IPS-20b (cell line): ENCODE measurements at regions not wholly inside any gene's neighbourhood (a gene's known extent, or its start where the extent isn't known, plus 50 kb on each side); places are given as distances from the start of the nearest gene placed in this dataset.

Source experiments
- H3K27ac ChIP-seq: one replicate; pipeline ENCODE4 v1.5.1; 2013; ENCODE audit warnings: low read length
- H3K27me3 ChIP-seq: 2 replicates; pipeline ENCODE4 v1.6.1; 2013; ENCODE audit warnings: mild to moderate bottlenecking, low read length, inconsistent platforms; ENCODE audit not compliant: insufficient read depth
- H3K36me3 ChIP-seq: 2 replicates; pipeline ENCODE4 v1.6.1; 2013; ENCODE audit warnings: low read depth, mild to moderate bottlenecking, inconsistent platforms, low read length, moderate library complexity; ENCODE audit not compliant: insufficient read depth
- H3K4me1 ChIP-seq: 2 replicates; pipeline ENCODE4 v1.6.1; 2013; ENCODE audit warnings: mild to moderate bottlenecking, control low read depth, inconsistent platforms, low read length, moderate library complexity; ENCODE audit not compliant: insufficient read depth
- H3K4me3 ChIP-seq: 2 replicates; pipeline ENCODE4 v1.5.1; 2013; ENCODE audit warnings: mild to moderate bottlenecking, low read length, inconsistent platforms
- H3K9ac ChIP-seq: 2 replicates; pipeline ENCODE4 v1.6.1; 2013; ENCODE audit warnings: low read depth, mild to moderate bottlenecking, inconsistent platforms, low read length, moderate library complexity
- H3K9me3 ChIP-seq: 2 replicates; pipeline ENCODE4 v1.6.1; 2013; ENCODE audit warnings: mild to moderate bottlenecking, low read depth, low read length, inconsistent platforms; ENCODE audit not compliant: insufficient read depth

DNA sequence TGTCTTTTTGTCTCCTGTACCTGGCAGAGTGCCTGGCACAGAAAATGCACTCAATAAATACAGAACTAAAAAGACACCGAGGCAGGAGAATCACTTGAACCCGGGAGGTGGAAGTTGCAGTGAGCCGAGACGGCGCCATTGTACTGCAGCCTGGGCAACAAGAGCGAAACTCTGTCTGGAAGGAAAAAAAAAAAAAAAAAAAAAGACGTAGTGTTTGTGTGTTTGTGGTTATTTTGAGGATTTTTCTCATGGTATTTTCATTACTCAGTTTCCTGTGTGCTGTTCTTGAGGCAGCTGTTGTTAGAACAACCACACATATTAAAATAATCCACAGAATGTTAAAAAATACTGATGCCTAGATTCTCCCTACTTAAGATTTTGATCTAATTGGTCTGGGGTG is 519.2 kb upstream of the SPHKAP start:
- Histone ChIP-seq H3K4me3 (no peak overlapping the region), H3K27me3 (no peaks in the 10 kb centered on the region), H3K9me3 (no peaks in the 10 kb centered on the region), H3K4me1 (no peaks in the 10 kb centered on the region), H3K9ac (no peak overlapping the region), H3K27ac (no peak overlapping the region), H3K36me3 (no peaks in the 10 kb centered on the region)

DNA sequence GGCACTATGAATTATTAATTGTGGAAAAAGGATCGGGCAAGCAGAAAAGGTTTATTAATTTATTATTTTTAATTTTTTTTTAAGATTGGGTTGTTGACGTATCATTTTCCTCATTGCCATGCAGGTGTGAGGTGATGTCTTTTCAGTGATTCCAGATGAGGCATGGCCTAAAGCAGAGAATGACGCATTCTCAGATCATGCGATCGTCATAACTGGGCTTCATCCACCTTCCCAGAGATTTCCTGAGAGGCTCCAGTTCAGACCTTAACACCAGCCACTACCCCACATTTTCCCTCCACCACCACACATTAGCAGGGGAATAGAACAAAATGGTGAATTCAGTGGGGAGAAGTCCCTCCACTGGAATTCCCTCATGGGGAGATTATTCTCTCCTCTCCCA is 518.4 kb upstream of the SPHKAP start:
- H3K4me1 ChIP-seq: no peaks in the 10 kb centered on the region
- no peak overlapping the region for H3K27ac ChIP-seq
- no peak overlapping the region for H3K4me3 ChIP-seq
- H3K27me3 ChIP-seq: no peaks in the 10 kb centered on the region
- H3K9ac ChIP-seq: no peak overlapping the region
- no peaks in the 10 kb centered on the region for H3K36me3 ChIP-seq
- no peaks in the 10 kb centered on the region for H3K9me3 ChIP-seq

DNA sequence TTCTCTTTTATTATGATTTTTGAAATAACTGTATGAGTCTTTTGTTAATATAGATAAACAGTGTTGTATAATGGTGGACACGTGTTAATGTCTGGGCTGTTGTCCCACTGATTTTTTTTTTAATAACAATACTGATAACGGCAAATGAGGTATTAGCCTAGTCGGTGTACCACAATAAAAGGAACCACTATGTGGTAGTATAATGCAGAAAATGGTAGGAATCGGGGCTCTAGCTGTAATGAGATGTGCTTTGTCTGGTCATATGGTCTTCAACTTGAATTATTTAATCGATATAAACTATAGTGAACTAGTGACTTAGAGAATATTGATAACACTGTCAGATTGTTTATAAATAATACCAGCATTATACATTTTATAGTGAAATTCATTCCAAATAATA is 517.9 kb upstream of the SPHKAP start:
- Histone ChIP-seq H3K4me1 (no peaks in the 10 kb centered on the region), H3K27ac (no peak overlapping the region), H3K9ac (no peak overlapping the region), H3K27me3 (no peaks in the 10 kb centered on the region), H3K9me3 (no peaks in the 10 kb centered on the region), H3K36me3 (no peaks in the 10 kb centered on the region), H3K4me3 (no peak overlapping the region)

DNA sequence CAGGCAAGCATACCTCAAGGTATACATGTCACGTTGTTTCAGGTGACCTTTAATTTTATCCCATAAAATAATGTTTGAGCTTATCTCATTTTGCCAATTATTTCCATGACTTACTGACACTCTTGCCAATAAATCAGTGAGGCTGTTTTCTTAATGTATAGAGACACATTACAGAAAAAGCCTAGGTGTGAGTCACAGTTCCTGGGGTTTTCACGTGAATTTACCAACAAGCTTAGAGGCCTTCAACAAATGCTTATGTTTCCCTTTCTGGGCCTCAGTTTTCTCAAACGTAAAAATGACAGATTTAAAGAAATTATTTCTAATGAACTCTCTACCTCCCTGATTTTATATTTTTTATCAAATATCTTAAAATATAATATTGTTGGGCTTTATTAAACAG is 517.5 kb upstream of the SPHKAP start:
- Histone ChIP-seq H3K27me3 (no peaks in the 10 kb centered on the region), H3K9ac (no peak overlapping the region), H3K9me3 (no peaks in the 10 kb centered on the region), H3K4me1 (no peaks in the 10 kb centered on the region), H3K4me3 (no peak overlapping the region), H3K36me3 (no peaks in the 10 kb centered on the region), H3K27ac (no peak overlapping the region)

DNA sequence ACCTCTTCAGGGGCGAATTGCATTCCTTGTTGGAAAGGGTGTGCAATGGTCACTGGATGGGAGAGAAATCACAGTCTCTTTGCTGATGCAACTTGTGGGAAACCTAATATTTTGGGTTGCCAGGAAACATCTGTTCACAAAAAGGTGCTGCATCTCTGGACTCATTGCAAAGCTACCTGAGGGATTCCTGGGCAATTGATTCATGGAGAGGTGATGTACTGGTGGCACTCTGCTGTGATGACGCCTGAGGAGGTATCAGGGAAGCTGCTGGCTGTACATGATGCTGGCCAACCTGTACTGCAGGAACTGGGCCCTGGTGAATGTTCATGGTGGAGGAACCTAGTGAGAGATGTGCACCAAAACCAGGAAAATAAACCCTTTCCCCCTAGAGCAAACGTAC is 516.0 kb upstream of the SPHKAP start:
- H3K4me1 ChIP-seq: no peaks in the 10 kb centered on the region
- no peaks in the 10 kb centered on the region for H3K9me3 ChIP-seq
- no peaks in the 10 kb centered on the region for H3K36me3 ChIP-seq
- no peak overlapping the region for H3K27ac ChIP-seq
- no peak overlapping the region for H3K4me3 ChIP-seq
- no peak overlapping the region for H3K9ac ChIP-seq
- no peaks in the 10 kb centered on the region for H3K27me3 ChIP-seq

DNA sequence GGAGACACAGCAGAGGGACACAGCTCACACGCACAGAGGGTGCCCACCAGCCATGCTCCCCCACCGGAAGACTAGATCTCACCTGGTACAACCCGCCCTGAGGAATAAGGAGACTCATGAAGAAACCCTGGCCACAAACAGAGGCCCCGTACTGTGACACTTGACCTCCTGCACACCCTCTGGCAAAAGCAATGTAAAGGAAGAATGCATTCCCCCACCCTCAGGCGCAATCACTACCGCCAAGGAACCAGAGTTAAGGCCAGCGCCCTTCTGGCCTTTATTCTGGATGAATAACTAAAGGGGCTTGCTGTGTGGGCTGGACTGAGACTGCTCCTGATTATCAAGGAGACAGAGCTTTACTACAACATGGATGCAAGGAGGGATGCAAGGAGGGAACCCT is 509.2 kb upstream of the SPHKAP start:
- no peak overlapping the region for H3K4me3 ChIP-seq
- no peak overlapping the region for H3K9ac ChIP-seq
- H3K27ac ChIP-seq: no peak overlapping the region
- H3K9me3 ChIP-seq: no peaks in the 10 kb centered on the region
- H3K27me3 ChIP-seq: no peaks in the 10 kb centered on the region
- H3K4me1 ChIP-seq: peaks cover 4% of the 10 kb centered on the region; the same call in 1 of the 2 replicates
- H3K36me3 ChIP-seq: no peaks in the 10 kb centered on the region

DNA sequence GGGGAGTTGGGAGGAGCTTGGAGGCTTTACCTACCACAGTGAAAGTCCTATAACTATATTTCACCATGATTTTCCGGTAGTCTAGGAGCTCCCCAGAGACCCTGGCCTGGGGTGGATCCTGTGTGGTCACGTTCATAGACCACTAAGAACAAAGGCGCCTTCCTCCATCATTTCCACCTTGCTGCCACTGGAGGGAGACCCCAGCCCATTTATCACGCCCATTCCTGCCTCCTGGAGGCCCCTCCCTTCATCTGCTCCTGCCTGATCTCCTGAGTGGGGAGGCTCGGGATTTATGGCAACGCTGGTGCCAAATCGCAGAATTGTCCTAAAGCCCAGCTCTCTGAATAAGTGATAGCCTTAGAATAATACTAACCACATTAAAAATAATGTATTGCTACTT is 507.6 kb upstream of the SPHKAP start:
- Histone ChIP-seq H3K27me3 (no peaks in the 10 kb centered on the region), H3K4me3 (no peak overlapping the region), H3K36me3 (no peaks in the 10 kb centered on the region), H3K4me1 (peaks cover 4% of the 10 kb centered on the region; the same call in 1 of the 2 replicates), H3K9me3 (no peaks in the 10 kb centered on the region), H3K9ac (no peak overlapping the region), H3K27ac (no peak overlapping the region)

DNA sequence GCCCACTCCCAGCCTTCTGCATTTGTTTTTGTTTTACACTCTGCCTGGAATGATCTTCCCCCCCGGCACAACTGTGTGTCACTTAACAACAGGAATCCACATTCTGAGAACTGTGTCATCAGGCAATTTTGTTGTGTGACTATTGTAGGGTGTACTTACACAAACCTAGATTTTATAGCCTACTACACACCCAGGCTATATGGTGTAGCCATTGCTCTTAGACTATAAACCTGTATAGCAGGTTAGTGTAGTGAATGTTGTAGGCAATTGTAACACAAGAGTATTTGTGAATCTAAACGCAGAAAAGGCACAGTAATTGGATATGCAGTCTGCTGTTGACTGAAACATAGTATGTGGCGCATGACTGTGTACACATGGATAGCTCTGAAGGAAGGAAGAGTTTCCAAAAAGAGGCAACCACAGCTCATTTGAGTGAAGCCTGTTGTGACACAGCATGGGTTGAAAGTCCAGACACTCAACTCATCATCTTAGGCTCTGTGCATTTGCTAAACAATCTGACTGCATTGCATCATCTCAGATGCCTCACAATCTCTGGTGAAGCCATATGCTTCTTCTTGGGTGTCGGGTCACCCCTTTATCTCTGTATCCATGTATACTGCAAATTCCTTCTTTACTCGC is 506.6 kb upstream of the SPHKAP start:
- Histone ChIP-seq H3K27me3 (no peaks in the 10 kb centered on the region), H3K4me3 (no peak overlapping the region), H3K27ac (no peak overlapping the region), H3K36me3 (no peaks in the 10 kb centered on the region), H3K9ac (no peak overlapping the region), H3K4me1 (peaks cover 4% of the 10 kb centered on the region; the same call in 1 of the 2 replicates), H3K9me3 (no peaks in the 10 kb centered on the region)

DNA sequence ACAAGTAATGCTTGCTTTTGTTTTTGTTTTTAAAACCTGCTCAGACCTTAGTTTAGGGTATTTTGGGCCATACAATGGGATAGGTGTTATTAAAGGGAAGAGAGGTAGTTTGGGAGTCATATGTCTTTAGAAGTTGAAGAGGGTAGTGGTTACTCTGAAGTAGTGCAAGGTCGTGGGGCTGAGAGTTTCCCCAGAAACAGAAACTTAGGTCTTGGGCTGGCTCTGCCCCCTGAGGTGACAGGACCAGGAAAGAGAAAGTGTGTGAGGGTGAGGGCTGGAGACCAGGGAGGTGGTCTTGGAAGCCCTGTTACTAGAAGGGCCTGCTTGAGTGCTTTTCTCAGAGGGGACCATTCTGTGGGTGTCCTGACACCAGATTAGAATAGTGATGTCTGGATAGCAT is 500.5 kb upstream of the SPHKAP start:
- Histone ChIP-seq H3K27me3 (no peaks in the 10 kb centered on the region), H3K9ac (no peak overlapping the region), H3K4me3 (no peak overlapping the region), H3K36me3 (no peaks in the 10 kb centered on the region), H3K9me3 (no peaks in the 10 kb centered on the region), H3K4me1 (no peaks in the 10 kb centered on the region), H3K27ac (no peak overlapping the region)

DNA sequence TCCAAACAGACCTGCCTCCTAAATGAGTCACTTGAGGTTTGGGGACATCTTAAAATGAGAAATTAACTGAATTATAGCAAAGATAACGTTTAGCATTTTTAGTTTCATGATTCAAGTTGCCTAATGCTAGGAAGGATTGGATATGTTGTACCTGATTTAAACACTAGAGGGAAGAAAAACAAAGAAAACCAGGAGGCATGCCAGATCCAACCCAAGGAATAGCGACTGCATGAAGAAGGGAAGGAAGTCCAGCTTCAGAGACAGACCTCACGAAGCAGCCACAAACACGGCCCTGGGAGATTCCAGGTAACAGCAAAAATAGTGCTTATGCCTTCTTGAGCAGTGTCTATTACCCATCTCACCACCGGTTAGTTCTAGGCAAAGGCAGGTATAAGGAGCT is 499.9 kb upstream of the SPHKAP start:
- no peak overlapping the region for H3K4me3 ChIP-seq
- H3K9ac ChIP-seq: no peak overlapping the region
- H3K9me3 ChIP-seq: no peaks in the 10 kb centered on the region
- no peak overlapping the region for H3K27ac ChIP-seq
- no peaks in the 10 kb centered on the region for H3K27me3 ChIP-seq
- no peaks in the 10 kb centered on the region for H3K36me3 ChIP-seq
- H3K4me1 ChIP-seq: no peaks in the 10 kb centered on the region

DNA sequence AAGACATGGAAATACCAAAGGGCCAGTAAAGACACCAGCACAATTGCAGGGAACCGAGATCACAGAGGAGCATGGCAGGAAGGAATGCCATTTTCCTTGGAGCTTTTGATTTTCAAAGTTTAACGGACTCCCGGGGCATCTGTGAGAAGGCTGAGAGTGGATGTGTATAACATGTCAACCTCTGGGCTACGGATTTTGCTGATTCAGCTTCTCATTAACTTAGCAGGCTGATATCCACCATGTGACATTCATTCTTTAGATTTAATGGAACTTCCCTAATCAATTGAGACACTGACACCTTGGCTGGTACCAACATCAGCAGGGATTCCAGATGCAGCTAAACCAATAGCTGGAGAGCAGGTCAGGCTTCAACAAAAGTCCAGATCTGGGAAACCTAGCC is 496.6 kb upstream of the SPHKAP start:
- no peaks in the 10 kb centered on the region for H3K27me3 ChIP-seq
- H3K27ac ChIP-seq: no peak overlapping the region
- no peaks in the 10 kb centered on the region for H3K4me1 ChIP-seq
- no peak overlapping the region for H3K9ac ChIP-seq
- H3K9me3 ChIP-seq: no peaks in the 10 kb centered on the region
- no peaks in the 10 kb centered on the region for H3K36me3 ChIP-seq
- no peak overlapping the region for H3K4me3 ChIP-seq

DNA sequence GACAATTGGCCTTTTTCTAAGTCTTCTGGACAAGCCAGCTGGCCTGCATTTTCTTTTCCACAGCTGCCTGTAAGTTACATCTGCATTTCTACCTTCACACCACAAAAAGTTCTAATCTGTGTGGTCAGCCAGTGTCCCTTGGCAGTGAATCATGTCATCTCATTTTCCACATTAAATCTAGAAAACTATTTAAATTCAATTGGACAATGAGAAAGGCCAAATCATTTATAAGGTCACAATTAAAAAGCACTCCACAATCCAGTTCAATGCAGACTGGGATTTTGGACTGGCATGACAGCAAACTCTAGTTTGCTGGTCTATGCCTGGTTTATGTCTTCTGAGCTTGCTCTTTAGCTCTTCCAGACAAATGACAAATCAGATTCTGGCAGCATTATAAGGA is 494.2 kb upstream of the SPHKAP start:
- no peaks in the 10 kb centered on the region for H3K27me3 ChIP-seq
- no peaks in the 10 kb centered on the region for H3K36me3 ChIP-seq
- no peaks in the 10 kb centered on the region for H3K9me3 ChIP-seq
- H3K9ac ChIP-seq: no peak overlapping the region
- H3K4me1 ChIP-seq: no peaks in the 10 kb centered on the region
- H3K4me3 ChIP-seq: no peak overlapping the region
- no peak overlapping the region for H3K27ac ChIP-seq
